Stimulated activated CD8-positive, alpha-beta memory T cell treated with anti-CD3 and anti-CD28 coated beads, Interleukin-15, amount 100 ng/mL, for 4 hours (primary cell): ENCODE measurements at regions not wholly inside any gene's neighbourhood (a gene's known extent, or its start where the extent isn't known, plus 50 kb on each side); places are given as distances from the start of the nearest gene placed in this dataset.
"Not testable (repeated sequence)": the region's sequence is repeated elsewhere in the genome, so short reads cannot be mapped to it uniquely, and the experiment has no call there.

Source experiments
- DNase-seq, 2 donors: peaks; one replicate each; pipeline ENCODE4 v3.0.0-alpha.2; 2020; ENCODE audit warnings: low read depth in 2 of 2

- DNase-seq: no peak
Measured at GRCh38 chr3:170711786-170712185, 125.9 kb upstream of the SLC7A14 start.

- DNase-seq: no peak
Measured at GRCh38 chr3:170709046-170709445, 123.2 kb upstream of the SLC7A14 start.

DNA sequence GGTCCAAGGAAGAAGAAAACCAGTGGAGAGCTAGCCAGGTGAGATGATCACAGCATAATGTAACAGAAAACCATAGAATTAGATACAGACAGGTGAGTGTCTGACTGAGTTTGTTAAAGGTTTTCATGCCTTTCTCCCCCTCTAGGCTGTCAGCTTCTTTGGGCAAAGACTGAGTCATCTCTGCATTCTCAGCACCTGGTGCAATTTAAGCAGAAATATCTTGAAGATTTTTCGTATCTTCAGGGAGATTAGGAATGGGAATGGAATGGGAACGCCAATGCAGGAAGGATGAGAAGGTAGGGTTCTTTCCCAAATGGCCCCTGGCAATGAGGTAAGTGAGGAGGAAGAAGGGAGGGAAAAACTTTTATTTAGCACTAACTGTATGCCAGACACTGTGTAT lies 122.0 kb upstream of the SLC7A14 start:
- DNase-seq: no peak

DNA sequence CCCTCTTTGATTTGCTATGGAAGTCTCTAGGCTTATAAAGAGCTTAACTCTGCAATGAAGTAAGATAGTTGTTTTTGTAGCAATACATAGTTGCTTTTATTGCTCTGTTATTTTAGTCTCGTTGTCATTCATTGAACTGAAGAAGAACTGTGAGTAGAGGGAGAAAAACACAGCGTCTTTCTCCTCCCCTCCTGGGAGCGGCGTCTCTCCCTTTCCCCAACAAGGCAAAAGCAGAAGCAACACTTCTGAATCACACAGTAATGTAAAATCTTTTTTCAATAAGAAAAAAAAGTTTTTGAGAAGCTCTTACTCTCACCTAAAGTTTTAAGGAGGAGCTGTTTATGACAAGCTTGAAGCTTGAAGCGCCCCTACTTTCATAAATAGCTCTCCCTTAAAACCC lies 119.3 kb upstream of the SLC7A14 start:
- no peak for DNase-seq

- no peak for DNase-seq
Measured at GRCh38 chr3:170703121-170703588, 117.3 kb upstream of the SLC7A14 start.

- no peak for DNase-seq
Measured at GRCh38 chr3:170701696-170702678, 116.1 kb upstream of the SLC7A14 start.

DNA sequence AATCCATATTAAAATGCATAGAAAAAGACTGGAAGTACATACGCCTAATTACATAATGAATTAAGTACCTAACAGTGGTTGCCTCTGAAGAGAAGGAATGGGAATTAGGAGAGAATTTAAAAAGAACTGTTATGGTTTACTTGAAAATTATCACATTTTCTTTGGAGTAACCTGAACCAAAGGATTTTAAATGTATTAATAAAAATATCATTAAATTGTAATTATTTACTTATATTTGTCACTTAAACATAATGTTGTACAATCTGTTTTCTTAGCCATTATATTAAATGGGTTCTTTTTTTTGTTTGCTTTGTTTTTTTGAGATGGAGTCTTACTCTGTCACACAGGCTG lies 114.2 kb upstream of the SLC7A14 start:
- no peak for DNase-seq

GRCh38 chr3:170699158-170700053 lies 113.5 kb upstream of the SLC7A14 start:
- no peak for DNase-seq

- DNase-seq: no peak
Measured at GRCh38 chr3:170697908-170698307, 112.0 kb upstream of the SLC7A14 start.

DNA sequence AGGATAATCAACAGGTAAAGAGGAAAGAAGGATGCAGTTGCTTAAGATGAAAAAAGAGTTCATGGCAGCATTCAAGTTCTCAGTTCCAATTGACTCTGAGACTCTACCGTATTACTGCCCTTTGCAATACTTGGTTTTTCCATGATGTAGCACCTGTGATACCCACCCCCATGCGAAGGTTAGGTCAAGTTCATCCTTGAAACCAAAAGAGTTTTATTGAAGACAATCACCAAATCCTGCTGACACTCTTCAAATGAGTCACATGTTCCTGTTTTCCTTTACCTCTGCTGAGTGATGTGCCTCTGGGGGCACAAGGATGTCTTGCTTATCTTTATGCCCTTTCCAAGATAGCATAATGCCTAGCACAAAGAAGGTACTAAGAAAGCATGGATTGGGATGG lies 111.3 kb upstream of the SLC7A14 start:
- DNase-seq: no peak

GRCh38 chr3:170695486-170696064 lies 109.7 kb upstream of the SLC7A14 start:
- DNase-seq: no peak

DNA sequence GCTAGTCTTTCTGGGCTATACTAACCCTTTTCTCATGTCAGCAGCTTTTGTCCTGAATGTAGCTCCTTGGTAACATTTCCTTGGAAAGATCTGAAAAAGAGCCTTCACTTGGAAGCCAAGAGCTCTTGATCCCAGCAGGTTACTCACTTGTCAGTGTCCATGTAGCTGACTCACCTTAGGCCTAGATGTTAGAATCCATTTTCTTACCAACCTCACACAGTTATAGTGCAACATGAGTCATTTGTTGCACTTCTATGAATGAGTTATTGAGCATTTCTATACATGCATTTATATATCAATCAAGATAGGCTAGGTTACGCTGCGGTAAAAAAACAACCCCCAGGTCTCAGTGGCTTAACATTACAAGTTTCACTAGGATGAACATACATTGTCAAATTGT lies 106.8 kb upstream of the SLC7A14 start:
- DNase-seq: no peak

- no peak for DNase-seq
Measured at GRCh38 chr3:170690661-170690981, 104.7 kb upstream of the SLC7A14 start.

DNA sequence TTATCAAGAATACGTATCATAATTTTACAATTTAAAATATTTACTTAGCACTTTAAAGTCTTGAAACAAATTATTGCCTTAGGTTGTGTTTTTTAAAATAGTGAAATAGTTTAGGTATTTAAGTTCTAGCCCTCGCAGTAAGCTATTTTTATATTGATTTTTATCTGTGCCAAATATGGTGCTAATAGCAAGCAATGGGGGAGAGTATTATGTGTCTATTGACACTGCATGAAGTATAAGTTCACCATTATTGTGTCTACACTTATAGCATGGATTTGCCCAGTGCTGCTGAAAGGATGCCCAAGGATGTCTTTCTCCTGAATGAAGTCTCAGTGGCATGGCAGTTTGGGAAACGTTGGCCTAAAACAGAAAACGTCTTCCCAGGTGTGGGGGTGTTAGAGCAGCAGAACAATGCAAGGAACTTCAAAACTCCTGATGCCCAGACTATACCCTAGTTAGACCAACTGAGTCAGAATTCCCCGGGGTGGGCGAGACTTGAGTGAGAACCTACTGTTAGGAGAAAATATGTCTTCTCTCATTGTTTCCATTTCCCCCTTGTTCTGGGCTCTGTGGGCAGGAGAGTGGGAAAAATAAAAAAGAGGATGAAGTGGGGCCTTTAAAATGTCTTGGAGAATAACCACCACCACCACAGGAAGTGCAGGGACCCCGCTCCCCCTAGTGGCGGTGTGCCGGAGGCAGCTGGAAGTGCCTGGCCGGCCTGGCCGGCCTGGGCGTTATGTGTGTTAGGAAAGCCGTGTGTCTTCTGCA lies 104.2 kb upstream of the SLC7A14 start:
- no peak for DNase-seq

DNA sequence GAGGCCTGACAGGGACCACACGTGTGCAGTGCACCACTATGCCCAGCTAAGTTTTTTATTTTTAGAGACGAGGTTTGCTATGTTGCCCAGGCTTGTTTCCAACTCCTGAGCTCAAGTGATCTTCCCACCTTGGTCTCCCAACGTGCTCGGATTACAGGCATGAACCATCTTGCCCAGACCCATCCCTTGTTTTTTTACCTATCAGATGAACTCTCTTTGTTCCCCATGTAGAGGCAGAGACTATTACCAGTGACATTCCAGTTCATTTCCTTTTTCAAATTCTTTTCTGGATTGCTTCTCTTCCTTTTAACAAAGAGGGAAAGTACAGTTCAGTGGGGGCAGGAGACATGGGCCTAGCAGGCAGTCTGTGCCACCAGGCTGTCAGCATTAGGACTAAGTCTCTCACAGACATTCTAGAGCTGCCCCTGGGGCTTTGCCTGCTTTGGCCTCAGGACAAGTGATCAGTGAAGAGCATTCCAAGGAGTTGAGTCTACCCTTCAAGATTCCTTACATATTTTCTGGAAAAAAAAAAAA lies 103.5 kb upstream of the SLC7A14 start:
- no peak for DNase-seq

- not testable (repeated sequence) for DNase-seq
Measured at GRCh38 chr3:170688222-170688621, 102.3 kb upstream of the SLC7A14 start.

DNA sequence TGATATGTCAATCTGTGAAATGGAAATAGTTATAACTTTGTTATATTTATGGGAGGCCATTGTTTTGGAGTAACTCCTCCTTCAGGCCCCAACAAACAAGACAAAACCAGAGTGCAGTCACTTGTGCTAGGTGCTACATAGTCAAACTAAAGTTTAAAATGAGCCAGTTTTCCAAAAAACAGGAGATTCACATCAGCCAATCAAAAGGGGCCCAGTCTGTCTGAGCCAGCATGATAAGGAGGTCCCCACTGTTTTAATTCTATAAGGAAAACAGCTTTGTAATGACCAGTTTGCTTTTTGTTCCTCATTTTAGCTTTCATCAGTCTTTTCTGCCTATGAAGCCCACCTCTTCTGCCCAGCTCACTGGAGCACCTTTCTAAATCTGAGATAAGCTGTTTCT lies 94.7 kb upstream of the SLC7A14 start:
- no peak for DNase-seq

DNA sequence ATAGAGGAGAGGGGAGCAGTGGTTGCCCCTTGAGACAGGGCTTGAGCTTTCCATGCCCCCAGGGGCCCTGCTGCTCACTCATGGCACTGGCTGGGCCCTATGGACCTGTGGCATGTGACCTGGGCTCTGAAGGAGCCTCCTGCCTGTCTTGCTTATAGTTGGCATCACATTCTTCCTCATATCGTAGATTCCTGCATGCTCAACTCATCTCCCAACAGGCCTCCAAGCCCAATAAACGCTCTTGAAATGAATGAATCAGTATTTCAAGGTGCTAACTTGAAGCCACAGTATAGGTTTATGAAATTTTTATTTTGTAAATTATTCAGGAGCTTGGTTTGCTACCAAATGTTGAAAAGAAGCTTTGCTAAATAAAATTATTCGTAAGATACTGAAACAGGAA lies 93.3 kb upstream of the SLC7A14 start:
- DNase-seq: no peak

- DNase-seq: no peak
Measured at GRCh38 chr3:170670504-170670903, 84.6 kb upstream of the SLC7A14 start.

GRCh38 chr3:170662986-170663385 lies 77.1 kb upstream of the SLC7A14 start:
- DNase-seq: not testable (repeated sequence)

DNA sequence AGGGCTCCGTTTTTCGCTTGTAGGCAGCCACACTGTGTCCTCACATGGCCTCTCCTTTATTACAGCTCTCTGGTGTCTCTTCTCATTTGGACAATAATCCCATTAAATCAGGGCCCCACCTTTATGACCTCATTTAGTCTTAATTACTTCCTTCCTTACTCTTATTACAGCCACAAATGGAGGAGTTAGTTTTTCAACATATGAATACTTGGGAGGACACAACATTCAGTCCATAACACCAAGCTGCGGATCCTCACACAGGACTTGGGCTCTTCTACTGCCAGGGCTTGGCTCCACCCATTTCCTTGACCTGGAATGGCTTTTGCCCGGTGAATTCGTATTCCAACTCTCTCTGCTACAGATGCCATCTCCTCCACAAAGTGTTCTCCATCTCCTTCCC lies 74.3 kb upstream of the SLC7A14 start:
- DNase-seq: no peak
